ENCODE measurements at regions not wholly inside any gene's neighbourhood (a gene's known extent, or its start where the extent isn't known, plus 50 kb on each side); places are given as distances from the start of the nearest gene placed in this dataset.

- TF ChIP-seq CTCF (conservative IDR thresholded peaks at IDR 0.05; ENCODE audit: low read depth, low read length) = no peak
- Histone ChIP-seq H3K4me3 (IDR thresholded peaks at IDR 0.05; ENCODE audit: insufficient read depth, low read depth, low read length) (no peak overlapping the region), H3K9ac (no peak overlapping the region), H3K4me1 (ENCODE audit: low read depth, poor library complexity, severe bottlenecking) (no peaks in the 10 kb centered on the region), H3K36me3 (ENCODE audit: insufficient read depth) (no peaks in the 10 kb centered on the region), H3K79me2 (ENCODE audit: insufficient read depth, low read depth) (no peaks in the 10 kb centered on the region), H3K4me2 (no peak overlapping the region), H3K27ac (no peak overlapping the region), H2AFZ (ENCODE audit: low read depth) (no peak overlapping the region), H3K27me3 (ENCODE audit: insufficient read depth, low read depth) (no peaks in the 10 kb centered on the region), H4K20me1 (ENCODE audit: insufficient read depth) (no peaks in the 10 kb centered on the region)
Observed at GRCh38 chr5:7955476-7955875, 86.5 kb downstream of the MTRR start.

GRCh38 chr5:7957329-7957728 lies 88.4 kb downstream of the MTRR start:
- Histone ChIP-seq H3K4me3 (IDR thresholded peaks at IDR 0.05; ENCODE audit: insufficient read depth, low read depth, low read length) (no peak overlapping the region), H3K9ac (no peak overlapping the region), H3K27ac (no peak overlapping the region), H3K36me3 (ENCODE audit: insufficient read depth) (no peaks in the 10 kb centered on the region), H2AFZ (ENCODE audit: low read depth) (no peak overlapping the region), H3K4me2 (no peak overlapping the region), H3K4me1 (ENCODE audit: low read depth, poor library complexity, severe bottlenecking) (no peaks in the 10 kb centered on the region), H3K27me3 (ENCODE audit: insufficient read depth, low read depth) (no peaks in the 10 kb centered on the region), H4K20me1 (ENCODE audit: insufficient read depth) (no peaks in the 10 kb centered on the region), H3K79me2 (ENCODE audit: insufficient read depth, low read depth) (no peaks in the 10 kb centered on the region)
- TF ChIP-seq CTCF (conservative IDR thresholded peaks at IDR 0.05; ENCODE audit: low read depth, low read length) = no peak

GRCh38 chr5:7960142-7960541 lies 91.2 kb downstream of the MTRR start:
- Histone ChIP-seq H3K79me2 (ENCODE audit: insufficient read depth, low read depth) (no peaks in the 10 kb centered on the region), H2AFZ (ENCODE audit: low read depth) (no peak overlapping the region), H3K36me3 (ENCODE audit: insufficient read depth) (no peaks in the 10 kb centered on the region), H3K4me1 (ENCODE audit: low read depth, poor library complexity, severe bottlenecking) (no peaks in the 10 kb centered on the region), H3K4me3 (IDR thresholded peaks at IDR 0.05; ENCODE audit: insufficient read depth, low read depth, low read length) (no peak overlapping the region), H3K27ac (no peak overlapping the region), H3K27me3 (ENCODE audit: insufficient read depth, low read depth) (no peaks in the 10 kb centered on the region), H3K9ac (no peak overlapping the region), H3K4me2 (no peak overlapping the region), H4K20me1 (ENCODE audit: insufficient read depth) (no peaks in the 10 kb centered on the region)
- TF ChIP-seq CTCF (conservative IDR thresholded peaks at IDR 0.05; ENCODE audit: low read depth, low read length) = no peak

GRCh38 chr5:7961540-7961939 lies 92.6 kb downstream of the MTRR start:
- no peak overlapping the region for H3K4me2 ChIP-seq
- H3K27ac ChIP-seq = no peak overlapping the region
- no peaks in the 10 kb centered on the region for H3K27me3 ChIP-seq (ENCODE audit: insufficient read depth, low read depth)
- TF ChIP-seq CTCF (conservative IDR thresholded peaks at IDR 0.05; ENCODE audit: low read depth, low read length) = no peak
- H3K4me1 ChIP-seq (ENCODE audit: low read depth, poor library complexity, severe bottlenecking) = no peaks in the 10 kb centered on the region
- H2AFZ ChIP-seq (ENCODE audit: low read depth) = no peak overlapping the region
- H4K20me1 ChIP-seq (ENCODE audit: insufficient read depth) = no peaks in the 10 kb centered on the region
- H3K9ac ChIP-seq = no peak overlapping the region
- H3K36me3 ChIP-seq (ENCODE audit: insufficient read depth) = no peaks in the 10 kb centered on the region
- no peaks in the 10 kb centered on the region for H3K79me2 ChIP-seq (ENCODE audit: insufficient read depth, low read depth)
- H3K4me3 ChIP-seq (IDR thresholded peaks at IDR 0.05; ENCODE audit: insufficient read depth, low read depth, low read length) = no peak overlapping the region

GRCh38 chr5:7970816-7971215 lies 101.9 kb downstream of the MTRR start:
- no peak for TF ChIP-seq CTCF (conservative IDR thresholded peaks at IDR 0.05; ENCODE audit: low read depth, low read length)
- no peak overlapping the region for H3K4me2 ChIP-seq
- no peak overlapping the region for H2AFZ ChIP-seq (ENCODE audit: low read depth)
- no peak overlapping the region for H3K27ac ChIP-seq
- H4K20me1 ChIP-seq (ENCODE audit: insufficient read depth) = no peaks in the 10 kb centered on the region
- H3K4me1 ChIP-seq (ENCODE audit: low read depth, poor library complexity, severe bottlenecking) = no peaks in the 10 kb centered on the region
- no peak overlapping the region for H3K4me3 ChIP-seq (IDR thresholded peaks at IDR 0.05; ENCODE audit: insufficient read depth, low read depth, low read length)
- no peaks in the 10 kb centered on the region for H3K36me3 ChIP-seq (ENCODE audit: insufficient read depth)
- no peaks in the 10 kb centered on the region for H3K79me2 ChIP-seq (ENCODE audit: insufficient read depth, low read depth)
- H3K27me3 ChIP-seq (ENCODE audit: insufficient read depth, low read depth) = no peaks in the 10 kb centered on the region
- H3K9ac ChIP-seq = no peak overlapping the region

Data from KMS-11 (cell line).